ENCODE measurements at regions not wholly inside any gene's neighbourhood (a gene's known extent, or its start where the extent isn't known, plus 50 kb on each side); places are given as distances from the start of the nearest gene placed in this dataset.

- Histone ChIP-seq H3K4me3 (no peak overlapping the region), H3K36me3 (no peaks in the 10 kb centered on the region), H3K27ac (no peak overlapping the region), H3K9me3 (ENCODE audit: low read depth) (no peaks in the 10 kb centered on the region), H3K4me1 (ENCODE audit: low read depth) (no peaks in the 10 kb centered on the region), H3K27me3 (no peaks in the 10 kb centered on the region)
- DNase-seq (ENCODE audit: low read depth in 1 of 2, low spot score in 1 of 2): no peak
- no peak for TF ChIP-seq CTCF (IDR thresholded peaks at IDR 0.05; ENCODE audit: low read depth, low read length)
Measured at GRCh38 chr5:60101573-60101972, 208.0 kb upstream of the PDE4D start.

- no peak for DNase-seq (ENCODE audit: low read depth in 1 of 2, low spot score in 1 of 2)
- Histone ChIP-seq H3K9me3 (ENCODE audit: low read depth) (no peaks in the 10 kb centered on the region), H3K27me3 (no peaks in the 10 kb centered on the region), H3K4me1 (ENCODE audit: low read depth) (no peaks in the 10 kb centered on the region), H3K4me3 (no peak overlapping the region), H3K27ac (no peak overlapping the region), H3K36me3 (no peaks in the 10 kb centered on the region)
- TF ChIP-seq CTCF (IDR thresholded peaks at IDR 0.05; ENCODE audit: low read depth, low read length): no peak
Measured at GRCh38 chr5:60092671-60093422, 199.3 kb upstream of the PDE4D start.

GRCh38 chr5:60086583-60086982, 193.1 kb upstream of the PDE4D start:
- Histone ChIP-seq H3K27me3 (no peaks in the 10 kb centered on the region), H3K4me3 (no peak overlapping the region), H3K36me3 (no peaks in the 10 kb centered on the region), H3K9me3 (ENCODE audit: low read depth) (no peaks in the 10 kb centered on the region), H3K4me1 (ENCODE audit: low read depth) (no peaks in the 10 kb centered on the region), H3K27ac (no peak overlapping the region)
- no peak for DNase-seq (ENCODE audit: low read depth in 1 of 2, low spot score in 1 of 2)
- no peak for TF ChIP-seq CTCF (IDR thresholded peaks at IDR 0.05; ENCODE audit: low read depth, low read length)

GRCh38 chr5:60084226-60084625, 190.7 kb upstream of the PDE4D start:
- DNase-seq (ENCODE audit: low read depth in 1 of 2, low spot score in 1 of 2): no peak
- Histone ChIP-seq H3K4me1 (ENCODE audit: low read depth) (no peaks in the 10 kb centered on the region), H3K36me3 (no peaks in the 10 kb centered on the region), H3K4me3 (no peak overlapping the region), H3K9me3 (ENCODE audit: low read depth) (no peaks in the 10 kb centered on the region), H3K27ac (no peak overlapping the region), H3K27me3 (no peaks in the 10 kb centered on the region)
- no peak for TF ChIP-seq CTCF (IDR thresholded peaks at IDR 0.05; ENCODE audit: low read depth, low read length)

- Histone ChIP-seq H3K27me3 (no peaks in the 10 kb centered on the region), H3K27ac (no peak overlapping the region), H3K9me3 (ENCODE audit: low read depth) (no peaks in the 10 kb centered on the region), H3K36me3 (no peaks in the 10 kb centered on the region), H3K4me3 (no peak overlapping the region), H3K4me1 (ENCODE audit: low read depth) (no peaks in the 10 kb centered on the region)
- DNase-seq (ENCODE audit: low read depth in 1 of 2, low spot score in 1 of 2): no peak
- no peak for TF ChIP-seq CTCF (IDR thresholded peaks at IDR 0.05; ENCODE audit: low read depth, low read length)
Measured at GRCh38 chr5:60077292-60077691, 183.8 kb upstream of the PDE4D start.

Measured in cardiac muscle cell (in vitro differentiated cells and primary cell).